PC-9 (cell line): ENCODE measurements at regions not wholly inside any gene's neighbourhood (a gene's known extent, or its start where the extent isn't known, plus 50 kb on each side); places are given as distances from the start of the nearest gene placed in this dataset.

Experiments
- CTCF ChIP-seq: fragments of 200-600 bp; sonication (generic); conservative IDR thresholded peaks from 2 replicates; pipeline ENCODE4 v1.6.1; 2017; ENCODE audit warnings: mixed run types, antibody characterized with exemption, mild to moderate bottlenecking, moderate library complexity
- EZH2 ChIP-seq: fragments of 200-600 bp; sonication (generic); IDR thresholded peaks from 2 replicates; pipeline ENCODE4 v1.8.0; 2017; ENCODE audit warnings: antibody characterized with exemption, low read depth

- TF ChIP-seq CTCF, result no peak
- TF ChIP-seq EZH2, result no peak
Observed at GRCh38 chr1:199751506-199751905, 276.0 kb upstream of the NR5A2 start.
